Fibroblast of lung (primary cell): ENCODE measurements at regions not wholly inside any gene's neighbourhood (a gene's known extent, or its start where the extent isn't known, plus 50 kb on each side); places are given as distances from the start of the nearest gene placed in this dataset.
"Not testable (repeated sequence)": the region's sequence is repeated elsewhere in the genome, so short reads cannot be mapped to it uniquely, and the experiment has no call there.

Experiments
- DNase-seq, 2 donors: peaks; one replicate each; pipeline versions ENCODE4 v3.0.0 to v3.0.0-alpha.2; 2010; ENCODE audit warnings: low read depth in 2 of 2
- H2AFZ ChIP-seq: 2 replicates; pipeline ENCODE4 v1.5.1; 2012; ENCODE audit warnings: low read length, control low read depth, inconsistent platforms
- H3K27ac ChIP-seq: 2 replicates; pipeline ENCODE4 v1.5.1; 2011; ENCODE audit warnings: low read length, control low read depth; ENCODE audit not compliant: insufficient read depth
- H3K27me3 ChIP-seq: 2 replicates; pipeline ENCODE4 v1.5.1; 2011; ENCODE audit warnings: mild to moderate bottlenecking, low read length; ENCODE audit not compliant: control insufficient read depth, insufficient read depth
- H3K36me3 ChIP-seq: 2 replicates; pipeline ENCODE4 v1.5.1; 2011; ENCODE audit warnings: low read length; ENCODE audit not compliant: control insufficient read depth, insufficient read depth
- H3K4me1 ChIP-seq: 2 replicates; pipeline ENCODE4 v1.5.1; 2011; ENCODE audit warnings: low read length; ENCODE audit not compliant: control insufficient read depth, insufficient read depth; ENCODE audit errors: extremely low read depth
- H3K4me2 ChIP-seq: 2 replicates; pipeline ENCODE4 v1.5.1; 2011; ENCODE audit warnings: low read length, control low read depth; ENCODE audit not compliant: insufficient read depth; ENCODE audit errors: extremely low read depth
- H3K4me3 ChIP-seq, 4 experiments: fragments of 200-600 bp in 1 of 4; sonication (generic) in 1 of 4; replicated peaks in 1 of 4; 2 replicates each; pipeline ENCODE4 v1.5.1; 2011 to 2016; ENCODE audit warnings: low read length in 4 of 4, low read depth in 3 of 4, mild to moderate bottlenecking in 3 of 4, control low read depth in 2 of 4, inconsistent platforms in 1 of 4, mixed read lengths in 1 of 4; ENCODE audit not compliant: insufficient read depth in 1 of 4; ENCODE audit errors: control extremely low read depth in 1 of 4
- H3K79me2 ChIP-seq: 2 replicates; pipeline ENCODE4 v1.5.1; 2012; ENCODE audit warnings: mild to moderate bottlenecking, low read length, inconsistent platforms; ENCODE audit not compliant: control insufficient read depth, insufficient read depth
- H3K9ac ChIP-seq: 2 replicates; pipeline ENCODE4 v1.5.1; 2011; ENCODE audit warnings: mild to moderate bottlenecking, low read length, control low read depth; ENCODE audit not compliant: insufficient read depth
- H3K9me3 ChIP-seq: 2 replicates; pipeline ENCODE4 v1.5.1; 2012; ENCODE audit warnings: low read depth, low read length; ENCODE audit not compliant: control insufficient read depth, insufficient read depth
- H4K20me1 ChIP-seq: 2 replicates; pipeline ENCODE4 v1.5.1; 2011; ENCODE audit warnings: low read length; ENCODE audit not compliant: control insufficient read depth, insufficient read depth; ENCODE audit errors: extremely low read depth
- CTCF ChIP-seq, 2 donors: IDR thresholded peaks in 1 of 2; conservative IDR thresholded peaks in 1 of 2; 1 replicate in 1 of 2; 2 replicates in 1 of 2; pipeline ENCODE4 v1.5.1; 2011 to 2012; ENCODE audit warnings: low read length in 2 of 2, control low read depth in 1 of 2, inconsistent platforms in 1 of 2, low read depth in 1 of 2, mild to moderate bottlenecking in 1 of 2
- EZH2 ChIP-seq: IDR thresholded peaks from 2 replicates; pipeline ENCODE4 v1.5.1; 2012; ENCODE audit warnings: low read length, control low read depth, mild to moderate bottlenecking; ENCODE audit errors: missing control alignments

- Histone ChIP-seq H3K9me3 (no peaks in the 10 kb centered on the region), H3K4me2 (no peak overlapping the region), H2AFZ (no peak overlapping the region), H3K79me2 (no peaks in the 10 kb centered on the region), H3K9ac (no peak overlapping the region), H3K36me3 (no peaks in the 10 kb centered on the region), H3K4me3 (no peak overlapping the region), H3K4me1 (peaks cover 2% of the 10 kb centered on the region), H3K27me3 (no peaks in the 10 kb centered on the region), H4K20me1 (no peaks in the 10 kb centered on the region), H3K27ac (no peak overlapping the region)
- TF ChIP-seq CTCF (conservative IDR thresholded peaks at IDR 0.05 in 1 of 2, IDR thresholded peaks at IDR 0.05 in 1 of 2; ENCODE audit: low read depth in 1 of 2, low read length in 2 of 2) (no peak), EZH2 (no peak)
- DNase-seq = peak; percentile 70 to 77
Observed at GRCh38 chr3:101119535-101119934, 126.3 kb upstream of the ABI3BP start.

- Histone ChIP-seq H3K9me3 (no peaks in the 10 kb centered on the region), H2AFZ (peak overlapping the region; percentile 30), H3K79me2 (no peaks in the 10 kb centered on the region), H3K4me1 (peaks cover 2% of the 10 kb centered on the region), H3K27me3 (no peaks in the 10 kb centered on the region), H3K27ac (no peak overlapping the region), H4K20me1 (no peaks in the 10 kb centered on the region), H3K9ac (no peak overlapping the region), H3K4me3 (no peak overlapping the region), H3K36me3 (no peaks in the 10 kb centered on the region), H3K4me2 (no peak overlapping the region)
- TF ChIP-seq EZH2 (no peak), CTCF (conservative IDR thresholded peaks at IDR 0.05 in 1 of 2, IDR thresholded peaks at IDR 0.05 in 1 of 2; ENCODE audit: low read depth in 1 of 2, low read length in 2 of 2) (no peak)
- DNase-seq = no peak
Observed at GRCh38 chr3:101117980-101118379, 124.8 kb upstream of the ABI3BP start.

- H3K27ac ChIP-seq = no peak overlapping the region
- no peak overlapping the region for H2AFZ ChIP-seq
- peaks cover 2% of the 10 kb centered on the region for H3K4me1 ChIP-seq
- H4K20me1 ChIP-seq = no peaks in the 10 kb centered on the region
- H3K4me2 ChIP-seq = no peak overlapping the region
- H3K9me3 ChIP-seq = no peaks in the 10 kb centered on the region
- H3K9ac ChIP-seq = no peak overlapping the region
- no peaks in the 10 kb centered on the region for H3K36me3 ChIP-seq
- no peak overlapping the region for H3K4me3 ChIP-seq
- TF ChIP-seq EZH2 (no peak), CTCF (conservative IDR thresholded peaks at IDR 0.05 in 1 of 2, IDR thresholded peaks at IDR 0.05 in 1 of 2; ENCODE audit: low read depth in 1 of 2, low read length in 2 of 2) (no peak)
- no peak for DNase-seq
- H3K27me3 ChIP-seq = no peaks in the 10 kb centered on the region
- no peaks in the 10 kb centered on the region for H3K79me2 ChIP-seq
Observed at GRCh38 chr3:101117465-101117864, 124.2 kb upstream of the ABI3BP start.

- not testable (repeated sequence) for H3K4me1 ChIP-seq, H3K9ac ChIP-seq, H3K27me3 ChIP-seq, DNase-seq, H3K36me3 ChIP-seq, H3K27ac ChIP-seq, H3K4me2 ChIP-seq, H3K4me3 ChIP-seq, H4K20me1 ChIP-seq, H3K9me3 ChIP-seq, H3K79me2 ChIP-seq, H2AFZ ChIP-seq
Observed at GRCh38 chr3:101110295-101110694, 117.1 kb upstream of the ABI3BP start.
